ENCODE measurements at regions not wholly inside any gene's neighbourhood (a gene's known extent, or its start where the extent isn't known, plus 50 kb on each side); places are given as distances from the start of the nearest gene placed in this dataset.

- TF ChIP-seq GABPA (IDR thresholded peaks at IDR 0.05; ENCODE audit: low read depth) (no peak), CTCF (IDR thresholded peaks at IDR 0.05; ENCODE audit: insufficient read depth, low read length) (no peak), POLR2AphosphoS5 (IDR thresholded peaks at IDR 0.05; ENCODE audit: low read depth) (no peak)
Measured at GRCh38 chr4:170667814-170668213, 578.1 kb upstream of the AADAT start.

All from HL-60 (cell line).